Central memory CD4-positive, alpha-beta T cell (primary cell): ENCODE measurements at regions not wholly inside any gene's neighbourhood (a gene's known extent, or its start where the extent isn't known, plus 50 kb on each side); places are given as distances from the start of the nearest gene placed in this dataset.

Source experiments
- DNase-seq: peaks from one replicate; pipeline ENCODE4 v3.0.0; 2022

GRCh38 chr11:10387206-10388083, 67.6 kb upstream of the AMPD3 start:
- DNase-seq = no peak

GRCh38 chr11:10388101-10388500, 67.0 kb upstream of the AMPD3 start:
- DNase-seq = no peak

DNA sequence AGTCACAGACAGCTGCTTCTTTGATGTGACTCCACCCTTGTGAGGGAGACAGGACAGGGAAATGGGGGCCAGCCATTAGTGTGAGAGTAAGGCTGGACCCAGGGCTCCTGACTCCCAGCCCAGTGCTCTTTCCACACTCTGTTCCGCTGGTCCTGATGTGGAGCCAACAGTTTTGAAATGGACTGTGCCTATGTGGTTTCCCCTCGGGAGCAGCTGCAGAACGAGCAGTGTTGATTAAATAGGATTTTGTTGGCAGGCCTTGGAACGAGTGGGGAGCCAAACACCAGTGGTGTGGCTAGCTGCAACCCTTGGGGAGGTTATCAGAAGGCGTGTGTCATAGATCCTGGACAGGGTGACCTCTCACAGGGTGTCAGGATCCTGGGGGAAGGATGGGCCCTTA, 66.5 kb upstream of the AMPD3 start:
- DNase-seq = no peak

DNA sequence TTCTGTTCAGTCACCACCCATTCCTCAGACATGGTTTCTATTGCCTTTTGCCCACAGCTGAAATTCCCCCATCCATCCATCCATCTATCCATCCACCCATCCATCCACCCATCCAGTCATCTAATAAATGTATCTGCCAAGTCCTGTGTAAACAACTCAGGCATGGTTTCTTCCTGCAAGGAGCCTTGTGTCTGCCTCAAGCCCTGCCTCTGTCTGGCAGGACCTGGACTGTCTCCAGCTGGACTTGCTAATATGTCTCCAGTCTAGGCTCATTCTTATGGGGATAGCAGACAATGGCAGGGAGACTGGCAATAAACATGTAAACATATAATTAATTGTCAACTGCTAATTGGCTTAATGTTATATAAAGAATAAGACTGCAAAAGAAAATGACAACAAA, 64.7 kb upstream of the AMPD3 start:
- DNase-seq = no peak

DNA sequence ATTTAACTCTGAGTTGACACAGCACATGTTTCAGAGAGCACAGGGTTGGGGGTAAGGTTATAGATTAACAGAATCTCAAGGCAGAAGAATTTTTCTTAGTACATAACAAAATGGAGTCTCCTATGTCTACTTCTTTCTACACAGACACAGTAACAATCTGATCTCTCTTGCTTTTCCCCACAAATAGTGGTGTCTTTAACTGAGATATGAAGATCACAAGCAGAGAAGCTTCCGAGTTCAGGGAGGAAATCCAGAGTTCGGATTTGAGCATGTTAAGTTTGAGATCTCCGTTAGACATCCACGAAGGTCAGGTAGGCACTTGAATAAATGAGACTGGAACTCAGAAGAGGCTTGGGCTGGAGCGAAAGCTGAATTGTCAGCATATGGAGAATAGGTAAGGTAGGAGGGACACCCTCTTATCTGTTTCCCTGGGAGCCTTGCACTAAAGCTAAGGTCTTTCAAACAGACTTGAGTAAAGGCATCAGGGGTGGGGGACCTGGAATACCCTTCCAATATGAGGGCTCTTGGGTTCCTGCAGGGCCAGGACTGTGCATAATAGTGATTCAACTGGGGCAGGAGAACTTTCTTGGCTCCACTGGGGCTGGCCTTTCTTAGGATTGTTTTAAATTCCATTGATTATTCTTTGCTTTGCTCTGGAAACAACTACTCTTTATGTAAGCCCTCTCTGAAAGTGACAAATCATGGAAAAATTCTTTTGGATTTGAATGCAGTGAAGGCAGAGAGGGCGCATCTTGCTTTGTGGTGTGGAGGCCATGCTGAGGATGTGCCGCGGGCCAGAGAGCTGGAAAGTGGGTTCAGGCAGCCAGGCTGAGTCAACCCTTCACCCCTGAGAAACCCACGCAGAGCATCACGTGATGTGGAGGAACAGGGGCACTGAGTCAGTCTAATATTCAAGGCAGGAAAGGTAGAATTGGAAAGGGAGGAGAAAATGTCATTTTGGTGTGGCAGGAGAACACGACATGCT, 62.7 kb upstream of the AMPD3 start:
- DNase-seq = no peak

DNA sequence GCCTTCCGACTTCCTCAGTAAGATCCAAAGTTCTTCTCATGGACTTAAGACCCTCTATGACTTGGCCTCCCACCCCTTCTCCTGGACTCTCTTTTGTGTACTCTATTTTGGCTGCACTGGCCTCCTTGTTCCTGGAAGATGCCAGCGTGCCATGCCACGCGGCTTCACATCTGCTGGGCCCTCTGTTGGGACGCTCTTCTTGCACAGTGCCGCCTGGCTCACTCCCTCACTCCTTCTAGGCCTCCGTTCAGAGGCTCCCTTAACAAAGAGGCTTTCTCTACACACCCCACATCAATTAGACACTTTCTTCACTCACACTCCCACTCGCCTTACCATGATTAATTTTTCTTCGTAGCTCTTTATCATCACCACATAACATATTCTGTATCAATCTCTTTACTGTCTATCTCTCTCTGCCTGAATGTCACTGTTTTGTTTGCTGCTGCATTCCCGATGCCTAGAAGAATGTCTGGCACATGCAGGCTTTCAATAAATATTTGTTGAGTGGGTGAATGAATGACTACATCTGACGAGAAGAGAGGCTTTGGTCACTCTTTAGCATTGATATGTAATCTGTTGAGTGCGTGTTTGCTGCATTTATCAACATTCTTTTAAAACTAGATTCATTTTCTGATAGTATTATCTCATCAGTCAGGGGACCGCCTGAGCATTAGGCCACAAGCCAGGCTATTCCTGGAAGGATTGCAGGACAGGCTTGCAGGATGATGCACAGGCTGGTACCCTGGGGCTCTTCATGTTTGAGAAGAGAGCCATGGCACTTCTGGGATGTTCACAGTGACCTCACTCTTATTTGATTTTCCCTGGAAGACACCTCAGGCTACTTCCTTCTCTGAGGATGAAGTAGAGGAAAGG, 60.6 kb upstream of the AMPD3 start:
- DNase-seq = no peak

GRCh38 chr11:10395166-10395897, 59.7 kb upstream of the AMPD3 start:
- DNase-seq = no peak

GRCh38 chr11:10396771-10397170, 58.3 kb upstream of the AMPD3 start:
- no peak for DNase-seq

- DNase-seq = no peak
Measured at GRCh38 chr11:10397226-10397987, 57.7 kb upstream of the AMPD3 start.

DNA sequence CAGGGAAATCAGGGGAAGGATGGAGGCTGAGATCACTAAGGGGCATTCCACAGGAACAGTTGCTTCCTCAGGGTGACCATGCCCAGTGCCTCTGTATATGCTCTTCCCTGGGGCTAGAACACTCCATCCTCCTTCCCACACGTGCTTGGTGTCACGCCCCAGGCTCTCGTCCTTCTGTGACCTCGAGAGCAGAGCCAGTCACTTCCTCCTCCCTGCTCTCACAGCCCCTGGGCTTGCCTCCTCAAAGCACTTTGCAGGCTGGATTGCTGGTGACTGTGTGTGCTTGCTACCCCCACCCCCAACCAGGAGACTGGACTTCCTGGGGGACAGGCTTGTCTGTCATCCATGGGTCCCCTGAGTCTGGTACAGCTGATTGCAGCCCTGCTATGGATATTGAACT, 56.5 kb upstream of the AMPD3 start:
- no peak for DNase-seq

GRCh38 chr11:10400856-10401255, 54.2 kb upstream of the AMPD3 start:
- no peak for DNase-seq

- DNase-seq = no peak
Measured at GRCh38 chr11:10401256-10401655, 53.8 kb upstream of the AMPD3 start.

GRCh38 chr11:10401696-10402392, 53.2 kb upstream of the AMPD3 start:
- DNase-seq = no peak
